RWPE1 (cell line): ENCODE measurements at regions not wholly inside any gene's neighbourhood (a gene's known extent, or its start where the extent isn't known, plus 50 kb on each side); places are given as distances from the start of the nearest gene placed in this dataset.

Source experiments
- CTCF ChIA-PET: fragments of 350-600 bp; sonication (Branson Sonifier 250); formaldehyde crosslinking; extraction: SDS; loops from one replicate; lab custom pipeline; 2021; lab: Yijun Ruan, JAX
- POLR2A ChIA-PET: fragments of 400-600 bp; formaldehyde crosslinking; extraction: SDS; loops from one replicate; lab custom pipeline; 2020; ENCODE audit warnings: antibody characterized with exemption; ENCODE audit not compliant: low non-redundant PET; lab: Yijun Ruan, JAX
- DNase-seq: peaks from one replicate; pipeline ENCODE4 v3.0.0; 2012; ENCODE audit warnings: low spot score
- H3K27ac ChIP-seq: fragments of 450-650 bp; 2 replicates; pipeline ENCODE4 v1.5.1; 2017
- TF ChIP-seq, protein P1 (sequence below): fragments of 450-650 bp; conservative IDR thresholded peaks from 2 replicates; pipeline ENCODE4 v1.5.1; 2017; ENCODE audit warnings: low read depth, mild to moderate bottlenecking

DNA sequence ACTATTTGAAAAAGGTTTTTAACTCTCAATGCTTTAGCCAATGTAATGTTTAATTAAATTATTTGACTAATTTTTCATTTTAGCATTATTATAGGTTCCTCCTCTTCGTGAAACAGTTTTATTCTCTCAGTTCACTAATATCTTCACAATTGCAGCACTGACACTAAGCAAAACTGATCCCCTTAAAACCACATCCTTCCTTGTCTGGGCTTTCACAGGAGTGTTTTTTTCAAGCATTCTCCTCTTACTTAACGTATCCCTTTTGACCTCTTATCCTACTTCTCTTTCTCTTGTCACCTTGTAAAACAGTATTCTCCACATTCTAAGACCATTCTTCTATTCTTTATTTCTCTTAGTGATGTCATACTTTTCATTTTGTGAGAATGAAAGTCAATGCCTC is 112.8 kb downstream of the DSC3 start:
- TF ChIP-seq, protein P1, sequence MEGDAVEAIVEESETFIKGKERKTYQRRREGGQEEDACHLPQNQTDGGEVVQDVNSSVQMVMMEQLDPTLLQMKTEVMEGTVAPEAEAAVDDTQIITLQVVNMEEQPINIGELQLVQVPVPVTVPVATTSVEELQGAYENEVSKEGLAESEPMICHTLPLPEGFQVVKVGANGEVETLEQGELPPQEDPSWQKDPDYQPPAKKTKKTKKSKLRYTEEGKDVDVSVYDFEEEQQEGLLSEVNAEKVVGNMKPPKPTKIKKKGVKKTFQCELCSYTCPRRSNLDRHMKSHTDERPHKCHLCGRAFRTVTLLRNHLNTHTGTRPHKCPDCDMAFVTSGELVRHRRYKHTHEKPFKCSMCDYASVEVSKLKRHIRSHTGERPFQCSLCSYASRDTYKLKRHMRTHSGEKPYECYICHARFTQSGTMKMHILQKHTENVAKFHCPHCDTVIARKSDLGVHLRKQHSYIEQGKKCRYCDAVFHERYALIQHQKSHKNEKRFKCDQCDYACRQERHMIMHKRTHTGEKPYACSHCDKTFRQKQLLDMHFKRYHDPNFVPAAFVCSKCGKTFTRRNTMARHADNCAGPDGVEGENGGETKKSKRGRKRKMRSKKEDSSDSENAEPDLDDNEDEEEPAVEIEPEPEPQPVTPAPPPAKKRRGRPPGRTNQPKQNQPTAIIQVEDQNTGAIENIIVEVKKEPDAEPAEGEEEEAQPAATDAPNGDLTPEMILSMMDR = no peak
- ChIA-PET POLR2A (no interaction called here), CTCF (interaction anchor here (0.6 kb wide), 1 partner anchor 398 kb away, joined by 3 read pairs; no protein-coding TSS in a partner anchor)
- DNase-seq = no peak
- no peak overlapping the region for H3K27ac ChIP-seq

DNA sequence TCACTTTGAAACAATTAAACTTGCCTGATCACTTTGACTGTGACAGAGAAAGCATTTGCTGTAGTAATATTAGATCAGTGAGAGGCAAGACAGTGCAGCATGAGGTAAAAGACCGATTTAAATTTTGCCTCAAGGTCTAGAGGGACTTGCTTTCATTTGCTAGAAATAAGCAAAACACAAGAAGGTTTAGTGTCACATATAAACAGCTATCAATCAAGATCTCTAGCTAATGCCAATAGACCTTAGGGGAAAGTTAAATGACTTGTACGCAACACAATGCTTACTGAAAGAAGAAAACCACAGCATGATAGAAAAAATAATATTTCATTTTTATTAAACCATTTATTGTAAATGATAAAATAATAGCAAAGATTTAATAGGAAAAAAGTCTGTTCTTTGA is 113.5 kb downstream of the DSC3 start:
- no peak overlapping the region for H3K27ac ChIP-seq
- CTCF ChIA-PET = interaction anchor here (0.6 to 0.7 kb wide), 2 partner anchors 399 to 1104 kb away, joined by 3 read pairs; no protein-coding TSS in a partner anchor
- POLR2A ChIA-PET = no interaction called here
- DNase-seq = no peak
- TF ChIP-seq, protein P1 = no peak

DNA sequence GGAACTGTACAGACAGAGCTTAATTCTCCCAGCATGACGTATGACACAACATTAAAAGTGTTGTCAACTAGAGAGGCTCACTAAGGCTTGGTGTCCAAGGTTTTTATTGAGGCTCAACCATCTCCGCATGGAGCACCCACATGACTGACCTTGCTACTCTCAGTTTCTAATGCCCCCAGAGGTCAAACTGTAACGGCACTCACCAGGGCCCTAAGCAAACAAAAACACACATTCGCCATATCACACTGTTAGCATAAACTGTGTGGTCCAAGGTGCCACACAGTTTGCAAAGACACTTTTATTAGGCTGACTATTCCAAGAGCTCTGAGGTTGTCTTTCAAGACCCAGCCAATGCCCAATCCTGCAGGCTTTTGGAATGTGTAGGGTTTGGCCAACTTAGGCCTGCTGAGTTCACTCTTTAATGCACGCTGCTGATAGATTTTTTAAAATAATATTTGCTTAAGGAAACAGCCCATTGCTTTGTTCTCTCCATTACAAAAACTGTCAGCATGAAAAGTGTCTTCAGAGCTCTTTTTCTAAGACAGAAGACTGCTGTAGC is 114.9 kb downstream of the DSC3 start:
- CTCF ChIA-PET = no interaction called here
- TF ChIP-seq, protein P1 = no peak
- POLR2A ChIA-PET = no interaction called here
- no peak for DNase-seq
- no peak overlapping the region for H3K27ac ChIP-seq

DNA sequence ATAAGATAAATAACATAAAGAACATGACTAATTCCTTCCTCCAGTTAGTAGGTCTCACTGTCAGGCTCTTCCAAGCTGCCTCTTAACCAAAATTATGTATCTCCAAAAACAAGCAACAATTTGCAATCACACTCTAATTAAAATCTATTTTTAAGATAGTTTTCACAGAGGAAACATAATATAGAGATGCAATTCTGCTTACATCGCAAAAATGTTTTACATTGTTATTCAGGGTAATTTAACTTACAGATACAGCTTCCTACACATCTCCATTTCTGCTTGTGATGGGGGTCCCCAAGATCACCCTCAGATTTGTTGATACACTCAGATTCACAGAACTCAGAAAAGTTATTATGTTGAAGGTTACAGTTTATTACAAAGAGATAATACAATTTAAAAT is 115.5 kb downstream of the DSC3 start:
- H3K27ac ChIP-seq = no peak overlapping the region
- ChIA-PET POLR2A (no interaction called here), CTCF (no interaction called here)
- DNase-seq = no peak
- TF ChIP-seq, protein P1 = no peak

DNA sequence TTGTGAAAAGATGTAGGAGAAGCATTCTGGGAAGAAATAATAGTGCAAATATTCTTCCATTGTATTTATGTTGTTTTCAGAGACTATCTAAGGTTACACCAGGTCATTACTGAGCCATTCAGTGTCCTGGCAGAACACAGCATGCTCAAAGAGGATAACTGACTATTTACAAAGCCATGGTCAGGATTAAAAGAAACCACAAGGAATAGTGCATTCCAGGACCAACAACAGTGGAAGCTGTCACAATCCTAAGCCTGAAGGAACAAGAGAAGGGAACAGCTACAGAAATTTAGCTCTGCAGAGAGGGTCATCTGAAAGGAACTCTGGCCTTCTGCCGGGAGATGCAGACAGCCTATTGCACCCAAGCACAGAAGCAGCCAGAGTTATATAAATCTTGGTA is 116.7 kb downstream of the DSC3 start:
- TF ChIP-seq, protein P1 = no peak
- no peak for DNase-seq
- ChIA-PET CTCF (no interaction called here), POLR2A (no interaction called here)
- no peak overlapping the region for H3K27ac ChIP-seq

DNA sequence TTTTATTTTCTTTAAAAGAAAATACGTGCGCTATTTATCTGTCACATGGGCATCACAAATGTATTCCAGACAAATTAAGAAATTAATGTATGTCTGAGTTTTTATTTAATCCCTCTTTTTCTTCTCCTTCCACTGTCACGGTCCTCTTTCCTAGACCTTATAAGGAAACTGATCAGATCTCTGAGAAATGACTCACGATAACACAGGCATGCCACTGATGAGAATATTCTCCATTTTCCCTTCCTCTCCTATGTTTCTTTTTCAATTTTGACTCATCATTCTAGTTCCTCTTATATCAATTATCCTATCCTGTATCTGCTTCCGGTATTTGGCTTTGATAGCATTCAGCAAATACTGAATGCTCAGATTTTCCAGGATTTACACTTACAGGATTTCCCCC is 121.8 kb downstream of the DSC3 start:
- POLR2A ChIA-PET = no interaction called here
- CTCF ChIA-PET = no interaction called here
- no peak for DNase-seq
- TF ChIP-seq, protein P1 = no peak
- H3K27ac ChIP-seq = no peak overlapping the region
